22Rv1 (cell line): ENCODE measurements at regions not wholly inside any gene's neighbourhood (a gene's known extent, or its start where the extent isn't known, plus 50 kb on each side); places are given as distances from the start of the nearest gene placed in this dataset.

ENCODE experiments used
- ZFX ChIP-seq: fragments of 450-650 bp; IDR thresholded peaks from 2 replicates; pipeline ENCODE4 v1.6.1; 2017; ENCODE audit warnings: antibody characterized with exemption, borderline replicate concordance
- TF ChIP-seq, protein P1 (sequence below): fragments of 450-650 bp; IDR thresholded peaks from 2 replicates; pipeline ENCODE4 v1.5.1; 2017; ENCODE audit warnings: mild to moderate bottlenecking

DNA sequence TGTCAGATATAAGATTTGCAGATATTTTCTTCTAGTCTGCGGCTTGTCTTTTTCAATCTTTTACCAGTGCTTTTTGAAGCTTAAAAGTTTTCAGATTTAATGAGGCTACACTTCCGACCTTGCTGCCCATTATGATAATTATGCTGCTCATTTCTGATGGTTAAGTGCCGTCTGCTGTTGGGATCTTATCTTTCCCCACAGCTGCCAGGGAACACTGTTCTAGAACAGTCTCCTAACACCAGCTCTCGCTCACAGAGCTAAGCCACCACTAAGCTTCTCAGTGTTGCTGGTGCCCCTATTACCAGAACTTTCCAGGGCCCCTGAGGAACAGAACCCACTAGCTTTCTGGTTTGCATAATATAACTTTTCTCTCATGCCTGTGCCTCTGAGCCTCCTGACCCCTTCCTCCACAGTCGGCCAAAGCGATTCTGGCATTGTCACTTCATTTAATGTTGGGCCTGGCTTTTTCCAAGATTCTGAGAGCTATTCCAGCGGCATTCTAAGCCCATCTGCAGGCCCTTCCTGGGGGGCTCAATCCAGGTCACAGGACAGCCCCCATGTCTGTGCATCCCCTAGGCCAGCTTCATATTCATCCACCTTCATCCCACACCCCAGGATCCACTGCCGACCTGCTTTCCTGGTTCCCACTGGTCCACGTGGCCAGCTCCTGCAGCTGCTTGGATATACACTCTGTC, 237.0 kb downstream of the PTPRU start:
- TF ChIP-seq, protein P1, sequence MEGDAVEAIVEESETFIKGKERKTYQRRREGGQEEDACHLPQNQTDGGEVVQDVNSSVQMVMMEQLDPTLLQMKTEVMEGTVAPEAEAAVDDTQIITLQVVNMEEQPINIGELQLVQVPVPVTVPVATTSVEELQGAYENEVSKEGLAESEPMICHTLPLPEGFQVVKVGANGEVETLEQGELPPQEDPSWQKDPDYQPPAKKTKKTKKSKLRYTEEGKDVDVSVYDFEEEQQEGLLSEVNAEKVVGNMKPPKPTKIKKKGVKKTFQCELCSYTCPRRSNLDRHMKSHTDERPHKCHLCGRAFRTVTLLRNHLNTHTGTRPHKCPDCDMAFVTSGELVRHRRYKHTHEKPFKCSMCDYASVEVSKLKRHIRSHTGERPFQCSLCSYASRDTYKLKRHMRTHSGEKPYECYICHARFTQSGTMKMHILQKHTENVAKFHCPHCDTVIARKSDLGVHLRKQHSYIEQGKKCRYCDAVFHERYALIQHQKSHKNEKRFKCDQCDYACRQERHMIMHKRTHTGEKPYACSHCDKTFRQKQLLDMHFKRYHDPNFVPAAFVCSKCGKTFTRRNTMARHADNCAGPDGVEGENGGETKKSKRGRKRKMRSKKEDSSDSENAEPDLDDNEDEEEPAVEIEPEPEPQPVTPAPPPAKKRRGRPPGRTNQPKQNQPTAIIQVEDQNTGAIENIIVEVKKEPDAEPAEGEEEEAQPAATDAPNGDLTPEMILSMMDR: no peak
- TF ChIP-seq ZFX: no peak
